ENCODE measurements at regions not wholly inside any gene's neighbourhood (a gene's known extent, or its start where the extent isn't known, plus 50 kb on each side); places are given as distances from the start of the nearest gene placed in this dataset.

DNA sequence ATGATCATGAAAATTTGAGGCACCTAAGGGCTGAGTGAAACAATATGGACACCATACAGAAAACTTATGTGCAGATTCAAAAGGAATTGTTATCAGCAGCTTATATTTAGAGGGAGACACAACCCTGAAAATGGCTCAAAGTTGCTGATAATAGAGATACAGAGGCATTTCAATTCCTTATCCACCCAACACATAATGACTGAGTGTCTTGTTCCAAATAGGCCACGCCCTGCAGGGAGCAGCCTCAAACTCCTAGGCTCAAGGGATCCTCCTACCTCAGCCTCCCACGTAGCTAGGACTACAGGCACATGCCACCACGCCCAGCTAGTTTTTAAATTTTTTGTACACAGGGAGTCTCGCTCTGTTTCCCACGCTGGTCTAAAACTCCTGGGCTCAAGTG lies 79.0 kb downstream of the LBH start:
- H3K27me3 ChIP-seq (ENCODE audit: insufficient read depth, low read length), result no peaks in the 10 kb centered on the region
- no peak overlapping the region for H3K4me2 ChIP-seq (ENCODE audit: low read length)
- DNase-seq, result no peak
- H3K14ac ChIP-seq (ENCODE audit: low read length), result no peak overlapping the region
- no peak overlapping the region for H3K23ac ChIP-seq (ENCODE audit: low read length)
- H2AFZ ChIP-seq (ENCODE audit: insufficient read depth, low read length, poor library complexity), result no peak overlapping the region
- H3K79me1 ChIP-seq (ENCODE audit: low read length), result no peaks in the 10 kb centered on the region
- no peak overlapping the region for H3K4me3 ChIP-seq (ENCODE audit: low read depth, low read length)
- H2BK12ac ChIP-seq (ENCODE audit: low read length), result no peak overlapping the region
- no CpG with 5 or more reads among the region's 5 CpGs for WGBS (ENCODE audit: extremely low coverage, insufficient coverage, insufficient read length)
- H3K4ac ChIP-seq (ENCODE audit: low read depth, low read length), result no peak overlapping the region
- H3K79me2 ChIP-seq (ENCODE audit: control insufficient read depth, insufficient read depth, low read length, poor library complexity), result no peaks in the 10 kb centered on the region
- no peak overlapping the region for H2BK120ac ChIP-seq (ENCODE audit: insufficient read depth, low read length, poor library complexity)
- H3K27ac ChIP-seq (ENCODE audit: low read depth, low read length), result no peak overlapping the region
- no peaks in the 10 kb centered on the region for H3K36me3 ChIP-seq (ENCODE audit: control insufficient read depth in 1 of 2, insufficient read depth in 2 of 2, low read length in 2 of 2)
- no peaks in the 10 kb centered on the region for H3K4me1 ChIP-seq (ENCODE audit: control insufficient read depth in 1 of 2, insufficient read depth in 2 of 2, low read length in 2 of 2)
- no peak overlapping the region for H4K91ac ChIP-seq (ENCODE audit: low read depth, low read length)
- no peak overlapping the region for H4K8ac ChIP-seq (ENCODE audit: low read depth, low read length)
- no peak overlapping the region for H2AK5ac ChIP-seq (ENCODE audit: low read length)
- no peaks in the 10 kb centered on the region for H3K9me3 ChIP-seq (ENCODE audit: insufficient read depth, low read depth, low read length)
- H3K9ac ChIP-seq (ENCODE audit: low read length), result no peak overlapping the region
- H3K18ac ChIP-seq (ENCODE audit: low read length), result no peak overlapping the region
- H4K12ac ChIP-seq (ENCODE audit: low read depth, low read length), result no peak overlapping the region
- no peak overlapping the region for H2BK5ac ChIP-seq (ENCODE audit: low read depth, low read length, poor library complexity)

DNA sequence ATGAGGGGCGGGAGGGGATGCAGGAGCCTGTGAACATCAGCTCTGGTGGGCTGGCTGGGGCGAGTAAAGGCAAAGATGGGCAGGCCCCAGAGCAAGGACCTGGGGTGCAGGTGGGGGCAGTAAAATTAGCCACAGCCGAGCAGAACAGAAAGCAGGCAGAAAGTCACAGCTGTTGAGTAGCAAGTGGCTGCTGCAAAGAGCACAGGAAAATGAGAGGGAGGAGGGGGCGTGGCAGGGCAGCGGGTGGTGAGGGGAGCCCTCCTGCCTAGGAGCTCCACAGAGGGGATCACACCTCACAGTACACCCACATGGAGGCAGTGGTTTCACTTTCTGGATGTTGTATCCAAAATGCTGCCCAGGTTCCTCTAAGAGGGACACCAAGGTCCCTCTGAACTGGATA lies 79.6 kb downstream of the LBH start:
- no peak overlapping the region for H2AK5ac ChIP-seq (ENCODE audit: low read length)
- WGBS (ENCODE audit: extremely low coverage, insufficient coverage, insufficient read length), result no CpG with 5 or more reads among the region's 5 CpGs

DNA sequence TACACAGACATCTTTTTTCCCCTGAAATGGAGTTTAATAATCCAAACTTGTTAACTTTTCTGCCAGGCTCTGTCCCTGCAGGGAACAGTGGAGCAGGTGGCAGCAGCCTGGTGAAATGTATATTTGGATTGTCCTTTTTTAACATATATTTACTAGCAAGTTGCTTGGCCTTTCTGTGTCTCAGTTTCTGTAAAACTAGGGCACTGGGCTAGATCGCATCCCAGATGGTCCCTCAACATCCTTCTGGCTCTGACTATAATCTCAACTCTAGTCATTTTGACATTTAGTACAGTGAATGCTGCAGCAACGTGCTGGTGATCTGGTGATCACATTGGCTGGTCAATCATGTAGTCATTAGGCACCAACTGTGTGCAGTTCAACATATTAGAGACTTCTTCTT lies 80.4 kb downstream of the LBH start:
- H2BK120ac ChIP-seq (ENCODE audit: insufficient read depth, low read length, poor library complexity), result no peak overlapping the region
- no peak overlapping the region for H3K14ac ChIP-seq (ENCODE audit: low read length)
- no peak overlapping the region for H3K18ac ChIP-seq (ENCODE audit: low read length)
- H4K91ac ChIP-seq (ENCODE audit: low read depth, low read length), result no peak overlapping the region
- H3K4me1 ChIP-seq (ENCODE audit: control insufficient read depth in 1 of 2, insufficient read depth in 2 of 2, low read length in 2 of 2), result no peaks in the 10 kb centered on the region
- H3K27ac ChIP-seq (ENCODE audit: low read depth, low read length), result no peak overlapping the region
- no peak overlapping the region for H4K8ac ChIP-seq (ENCODE audit: low read depth, low read length)
- H3K27me3 ChIP-seq (ENCODE audit: insufficient read depth, low read length), result no peaks in the 10 kb centered on the region
- H3K36me3 ChIP-seq (ENCODE audit: control insufficient read depth in 1 of 2, insufficient read depth in 2 of 2, low read length in 2 of 2), result no peaks in the 10 kb centered on the region
- H3K9me3 ChIP-seq (ENCODE audit: insufficient read depth, low read depth, low read length), result no peaks in the 10 kb centered on the region
- no peak overlapping the region for H3K9ac ChIP-seq (ENCODE audit: low read length)
- no peak overlapping the region for H3K4me3 ChIP-seq (ENCODE audit: low read depth, low read length)
- no peak overlapping the region for H2BK5ac ChIP-seq (ENCODE audit: low read depth, low read length, poor library complexity)
- no CpG with 5 or more reads among the region's 2 CpGs for WGBS (ENCODE audit: extremely low coverage, insufficient coverage, insufficient read length)
- no peak overlapping the region for H2BK12ac ChIP-seq (ENCODE audit: low read length)
- H2AFZ ChIP-seq (ENCODE audit: insufficient read depth, low read length, poor library complexity), result no peak overlapping the region
- H3K4me2 ChIP-seq (ENCODE audit: low read length), result no peak overlapping the region
- no peak for DNase-seq
- H3K79me2 ChIP-seq (ENCODE audit: control insufficient read depth, insufficient read depth, low read length, poor library complexity), result no peaks in the 10 kb centered on the region
- no peaks in the 10 kb centered on the region for H3K79me1 ChIP-seq (ENCODE audit: low read length)
- no peak overlapping the region for H4K12ac ChIP-seq (ENCODE audit: low read depth, low read length)
- no peak overlapping the region for H2AK5ac ChIP-seq (ENCODE audit: low read length)
- H3K4ac ChIP-seq (ENCODE audit: low read depth, low read length), result no peak overlapping the region
- H3K23ac ChIP-seq (ENCODE audit: low read length), result no peak overlapping the region

More for the DNA sequence above, 79.6 kb downstream of the LBH start:
- Histone ChIP-seq H2BK120ac (ENCODE audit: insufficient read depth, low read length, poor library complexity) (no peak overlapping the region), H3K4ac (ENCODE audit: low read depth, low read length) (no peak overlapping the region), H2BK5ac (ENCODE audit: low read depth, low read length, poor library complexity) (no peak overlapping the region), H3K4me3 (ENCODE audit: low read depth, low read length) (no peak overlapping the region), H3K9me3 (ENCODE audit: insufficient read depth, low read depth, low read length) (no peaks in the 10 kb centered on the region), H2AFZ (ENCODE audit: insufficient read depth, low read length, poor library complexity) (no peak overlapping the region), H3K14ac (ENCODE audit: low read length) (no peak overlapping the region), H3K18ac (ENCODE audit: low read length) (no peak overlapping the region), H3K4me1 (ENCODE audit: control insufficient read depth in 1 of 2, insufficient read depth in 2 of 2, low read length in 2 of 2) (no peaks in the 10 kb centered on the region), H4K12ac (ENCODE audit: low read depth, low read length) (no peak overlapping the region), H3K23ac (ENCODE audit: low read length) (no peak overlapping the region), H4K8ac (ENCODE audit: low read depth, low read length) (no peak overlapping the region), H3K4me2 (ENCODE audit: low read length) (no peak overlapping the region), H3K27me3 (ENCODE audit: insufficient read depth, low read length) (no peaks in the 10 kb centered on the region), H3K36me3 (ENCODE audit: control insufficient read depth in 1 of 2, insufficient read depth in 2 of 2, low read length in 2 of 2) (no peaks in the 10 kb centered on the region), H3K79me1 (ENCODE audit: low read length) (no peaks in the 10 kb centered on the region), H3K9ac (ENCODE audit: low read length) (no peak overlapping the region), H2BK12ac (ENCODE audit: low read length) (no peak overlapping the region), H3K79me2 (ENCODE audit: control insufficient read depth, insufficient read depth, low read length, poor library complexity) (no peaks in the 10 kb centered on the region), H4K91ac (ENCODE audit: low read depth, low read length) (no peak overlapping the region), H3K27ac (ENCODE audit: low read depth, low read length) (no peak overlapping the region)
- no peak for DNase-seq

DNA sequence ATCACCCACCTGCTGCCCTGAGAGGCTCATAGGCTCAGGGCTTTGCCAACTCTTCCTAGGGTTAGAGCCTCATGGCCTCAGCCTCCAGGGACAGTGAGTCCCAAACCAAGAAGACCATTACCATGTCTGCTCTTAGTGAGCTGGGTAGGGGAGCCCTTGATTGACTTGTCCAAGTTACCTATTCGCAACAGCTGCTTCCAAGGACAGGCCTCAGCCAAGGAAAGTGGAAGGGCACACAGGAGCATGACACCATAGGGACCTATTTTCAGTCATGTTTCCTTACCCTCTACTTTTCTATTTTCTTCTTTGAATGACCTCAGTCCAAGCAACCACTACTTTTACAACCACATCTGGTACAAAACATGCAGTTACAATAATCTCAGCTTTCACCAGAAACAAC lies 81.6 kb downstream of the LBH start:
- Histone ChIP-seq H3K14ac (ENCODE audit: low read length) (no peak overlapping the region), H4K12ac (ENCODE audit: low read depth, low read length) (no peak overlapping the region), H3K27me3 (ENCODE audit: insufficient read depth, low read length) (no peaks in the 10 kb centered on the region), H3K4me1 (ENCODE audit: control insufficient read depth in 1 of 2, insufficient read depth in 2 of 2, low read length in 2 of 2) (no peaks in the 10 kb centered on the region), H2BK120ac (ENCODE audit: insufficient read depth, low read length, poor library complexity) (no peak overlapping the region), H3K79me1 (ENCODE audit: low read length) (no peaks in the 10 kb centered on the region), H3K27ac (ENCODE audit: low read depth, low read length) (no peak overlapping the region), H3K79me2 (ENCODE audit: control insufficient read depth, insufficient read depth, low read length, poor library complexity) (no peaks in the 10 kb centered on the region), H3K18ac (ENCODE audit: low read length) (no peak overlapping the region), H3K36me3 (ENCODE audit: control insufficient read depth in 1 of 2, insufficient read depth in 2 of 2, low read length in 2 of 2) (no peaks in the 10 kb centered on the region), H4K8ac (ENCODE audit: low read depth, low read length) (no peak overlapping the region), H3K9me3 (ENCODE audit: insufficient read depth, low read depth, low read length) (no peaks in the 10 kb centered on the region), H4K91ac (ENCODE audit: low read depth, low read length) (no peak overlapping the region), H2AK5ac (ENCODE audit: low read length) (no peak overlapping the region), H2AFZ (ENCODE audit: insufficient read depth, low read length, poor library complexity) (no peak overlapping the region), H3K9ac (ENCODE audit: low read length) (no peak overlapping the region), H3K4me2 (ENCODE audit: low read length) (no peak overlapping the region), H2BK12ac (ENCODE audit: low read length) (no peak overlapping the region), H2BK5ac (ENCODE audit: low read depth, low read length, poor library complexity) (no peak overlapping the region), H3K4me3 (ENCODE audit: low read depth, low read length) (no peak overlapping the region), H3K23ac (ENCODE audit: low read length) (no peak overlapping the region), H3K4ac (ENCODE audit: low read depth, low read length) (no peak overlapping the region)
- WGBS (ENCODE audit: extremely low coverage, insufficient coverage, insufficient read length), result no CpG with 5 or more reads among the region's 1 CpG
- DNase-seq, result no peak

All from trophoblast cell (in vitro differentiated cells and primary cell).